Fibroblast of lung (primary cell): ENCODE measurements at regions not wholly inside any gene's neighbourhood (a gene's known extent, or its start where the extent isn't known, plus 50 kb on each side); places are given as distances from the start of the nearest gene placed in this dataset.

ENCODE experiments used
- EZH2 ChIP-seq: IDR thresholded peaks from 2 replicates; pipeline ENCODE4 v1.5.1; 2012; ENCODE audit warnings: low read length, control low read depth, mild to moderate bottlenecking; ENCODE audit errors: missing control alignments
- TF ChIP-seq, protein P1 (sequence below), 2 donors: IDR thresholded peaks in 1 of 2; conservative IDR thresholded peaks in 1 of 2; 1 replicate in 1 of 2; 2 replicates in 1 of 2; pipeline ENCODE4 v1.5.1; 2011 to 2012; ENCODE audit warnings: low read length in 2 of 2, control low read depth in 1 of 2, inconsistent platforms in 1 of 2, low read depth in 1 of 2, mild to moderate bottlenecking in 1 of 2

DNA sequence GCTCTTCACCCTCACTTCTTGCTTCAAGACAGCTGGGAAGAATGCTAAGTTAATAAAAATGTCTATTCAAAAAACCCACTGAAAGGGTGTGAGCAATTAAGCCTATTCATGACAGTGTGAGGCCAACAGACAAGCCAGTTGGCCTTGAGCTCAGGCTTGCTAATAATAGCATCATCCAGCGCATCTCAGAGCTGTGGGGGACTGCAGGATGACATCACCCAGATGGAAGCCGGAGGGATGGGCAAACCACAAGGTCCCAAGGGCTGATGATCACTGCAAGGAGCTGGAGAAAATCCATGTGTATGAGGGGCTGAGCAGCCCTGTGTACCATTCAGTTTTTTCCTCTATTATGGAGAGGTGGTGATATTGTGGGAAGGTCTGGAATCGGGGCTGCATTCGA, 770.4 kb downstream of the TNS3 start:
- TF ChIP-seq, protein P1, sequence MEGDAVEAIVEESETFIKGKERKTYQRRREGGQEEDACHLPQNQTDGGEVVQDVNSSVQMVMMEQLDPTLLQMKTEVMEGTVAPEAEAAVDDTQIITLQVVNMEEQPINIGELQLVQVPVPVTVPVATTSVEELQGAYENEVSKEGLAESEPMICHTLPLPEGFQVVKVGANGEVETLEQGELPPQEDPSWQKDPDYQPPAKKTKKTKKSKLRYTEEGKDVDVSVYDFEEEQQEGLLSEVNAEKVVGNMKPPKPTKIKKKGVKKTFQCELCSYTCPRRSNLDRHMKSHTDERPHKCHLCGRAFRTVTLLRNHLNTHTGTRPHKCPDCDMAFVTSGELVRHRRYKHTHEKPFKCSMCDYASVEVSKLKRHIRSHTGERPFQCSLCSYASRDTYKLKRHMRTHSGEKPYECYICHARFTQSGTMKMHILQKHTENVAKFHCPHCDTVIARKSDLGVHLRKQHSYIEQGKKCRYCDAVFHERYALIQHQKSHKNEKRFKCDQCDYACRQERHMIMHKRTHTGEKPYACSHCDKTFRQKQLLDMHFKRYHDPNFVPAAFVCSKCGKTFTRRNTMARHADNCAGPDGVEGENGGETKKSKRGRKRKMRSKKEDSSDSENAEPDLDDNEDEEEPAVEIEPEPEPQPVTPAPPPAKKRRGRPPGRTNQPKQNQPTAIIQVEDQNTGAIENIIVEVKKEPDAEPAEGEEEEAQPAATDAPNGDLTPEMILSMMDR (conservative IDR thresholded peaks at IDR 0.05 in 1 of 2, IDR thresholded peaks at IDR 0.05 in 1 of 2; ENCODE audit: low read depth in 1 of 2, low read length in 2 of 2) = no peak
- no peak for TF ChIP-seq EZH2
